GM19463 (cell line): ENCODE measurements at regions not wholly inside any gene's neighbourhood (a gene's known extent, or its start where the extent isn't known, plus 50 kb on each side); places are given as distances from the start of the nearest gene placed in this dataset.

Experiments used
- ATAC-seq: cut with Tn5 transposase; IDR thresholded peaks from one replicate; pipeline ENCODE4 v1.9.1; 2021; ENCODE audit warnings: mild to moderate bottlenecking, moderate library complexity; ENCODE audit not compliant: unreplicated experiment

GRCh38 chr18:39806525-39806924 is 2148.5 kb upstream of the PIK3C3 start:
- ATAC-seq, result no peak

- ATAC-seq, result no peak
Observed at GRCh38 chr18:39805218-39805617, 2149.8 kb upstream of the PIK3C3 start.

- no peak for ATAC-seq
Observed at GRCh38 chr18:39802648-39803229, 2152.3 kb upstream of the PIK3C3 start.

- no peak for ATAC-seq
Observed at GRCh38 chr18:39801848-39802247, 2153.2 kb upstream of the PIK3C3 start.

GRCh38 chr18:39801010-39801409 is 2154.0 kb upstream of the PIK3C3 start:
- ATAC-seq, result no peak

GRCh38 chr18:39799006-39799405 is 2156.0 kb upstream of the PIK3C3 start:
- ATAC-seq, result no peak

GRCh38 chr18:39796393-39796792 is 2158.6 kb upstream of the PIK3C3 start:
- no peak for ATAC-seq

- ATAC-seq, result no peak
Observed at GRCh38 chr18:39795350-39795749, 2159.7 kb upstream of the PIK3C3 start.

GRCh38 chr18:39793609-39794008 is 2161.4 kb upstream of the PIK3C3 start:
- ATAC-seq, result no peak

GRCh38 chr18:39788383-39788782 is 2166.7 kb upstream of the PIK3C3 start:
- no peak for ATAC-seq

- no peak for ATAC-seq
Observed at GRCh38 chr18:39786477-39786876, 2168.6 kb upstream of the PIK3C3 start.

- no peak for ATAC-seq
Observed at GRCh38 chr18:39784541-39784940, 2170.5 kb upstream of the PIK3C3 start.

- ATAC-seq, result no peak
Observed at GRCh38 chr18:39781565-39781964, 2173.5 kb upstream of the PIK3C3 start.

- no peak for ATAC-seq
Observed at GRCh38 chr18:39780774-39781173, 2174.3 kb upstream of the PIK3C3 start.

GRCh38 chr18:39779926-39780325 is 2175.1 kb upstream of the PIK3C3 start:
- no peak for ATAC-seq

- no peak for ATAC-seq
Observed at GRCh38 chr18:39776766-39777165, 2178.3 kb upstream of the PIK3C3 start.

GRCh38 chr18:39774957-39775598 is 2180.0 kb upstream of the PIK3C3 start:
- no peak for ATAC-seq

GRCh38 chr18:39773646-39774045 is 2181.4 kb upstream of the PIK3C3 start:
- no peak for ATAC-seq

- no peak for ATAC-seq
Observed at GRCh38 chr18:39772155-39772919, 2182.7 kb upstream of the PIK3C3 start.

GRCh38 chr18:39770399-39770798 is 2184.6 kb upstream of the PIK3C3 start:
- no peak for ATAC-seq

GRCh38 chr18:39764873-39765272 is 2190.2 kb upstream of the PIK3C3 start:
- ATAC-seq, result no peak

GRCh38 chr18:39761273-39761672 is 2193.8 kb upstream of the PIK3C3 start:
- no peak for ATAC-seq
